Tibial nerve (tissue), 4 donors: ENCODE measurements at regions not wholly inside any gene's neighbourhood (a gene's known extent, or its start where the extent isn't known, plus 50 kb on each side); places are given as distances from the start of the nearest gene placed in this dataset.
"Not testable (repeated sequence)": the region's sequence is repeated elsewhere in the genome, so short reads cannot be mapped to it uniquely, and the experiment has no call there.

Experiments used
- CTCF ChIP-seq, 5 experiments: fragments of 200-600 bp in 3 of 5; fragments of 450-650 bp in 2 of 5; sonication (generic) in 3 of 5; IDR thresholded peaks; one replicate each; pipeline ENCODE4 v1.5.1; 2016 to 2019; ENCODE audit warnings: antibody characterized with exemption in 5 of 5, mild to moderate bottlenecking in 3 of 5, moderate library complexity in 2 of 5
- EP300 ChIP-seq, 2 donors: sonication (generic); formaldehyde crosslinking; IDR thresholded peaks; one replicate each; pipeline ENCODE4 v1.6.1; 2017; ENCODE audit warnings: antibody characterized with exemption in 2 of 2, mild to moderate bottlenecking in 1 of 2
- POLR2A ChIP-seq, 2 donors: fragments of 450-650 bp; IDR thresholded peaks; one replicate each; pipeline ENCODE4 v1.6.1; 2017; ENCODE audit warnings: antibody characterized with exemption in 2 of 2, mild to moderate bottlenecking in 2 of 2, moderate library complexity in 2 of 2

GRCh38 chr14:101090478-101090877 is 187.0 kb upstream of the RTL1 start:
- not testable (repeated sequence) for TF ChIP-seq CTCF, POLR2A, EP300 (IDR thresholded peaks at IDR 0.05)
